Fibroblast of mammary gland (primary cell): ENCODE measurements at regions not wholly inside any gene's neighbourhood (a gene's known extent, or its start where the extent isn't known, plus 50 kb on each side); places are given as distances from the start of the nearest gene placed in this dataset.

ENCODE experiments used
- DNase-seq: peaks from one replicate; pipeline ENCODE4 v3.0.0-alpha.2; 2010; ENCODE audit warnings: low read depth
- H3K4me3 ChIP-seq: 2 replicates; pipeline ENCODE4 v1.5.1; 2011; ENCODE audit warnings: low read depth, mild to moderate bottlenecking, low read length, moderate library complexity; ENCODE audit not compliant: control insufficient read depth
- CTCF ChIP-seq: conservative IDR thresholded peaks from 2 replicates; pipeline ENCODE4 v1.5.1; 2011; ENCODE audit warnings: low read depth, low read length, inconsistent platforms; ENCODE audit not compliant: control insufficient read depth, insufficient read depth

GRCh38 chrX:40816906-40817305 is 81.6 kb upstream of the MED14 start:
- H3K4me3 ChIP-seq: no peak overlapping the region
- no peak for DNase-seq
- no peak for TF ChIP-seq CTCF

DNA sequence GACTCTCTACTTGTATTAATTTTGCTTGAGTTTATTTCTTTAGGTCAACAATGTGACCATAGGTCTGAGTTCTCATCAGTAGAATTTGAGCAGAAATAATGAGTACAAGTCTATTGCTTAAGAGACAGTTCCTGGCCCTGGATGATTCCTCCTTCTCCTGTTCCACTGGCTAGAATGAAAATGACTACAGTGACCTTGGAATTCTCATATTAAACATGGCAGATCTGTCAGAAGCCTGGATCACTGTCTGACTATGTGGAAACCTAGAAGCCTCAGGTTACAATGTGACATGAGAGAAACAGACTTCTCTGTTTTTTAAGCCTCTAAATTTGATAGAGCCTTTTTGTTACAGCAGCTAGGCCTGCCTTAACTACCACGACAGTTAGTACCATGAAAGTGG is 82.9 kb upstream of the MED14 start:
- H3K4me3 ChIP-seq: no peak overlapping the region
- no peak for DNase-seq
- no peak for TF ChIP-seq CTCF

GRCh38 chrX:40821780-40822179 is 86.4 kb upstream of the MED14 start:
- H3K4me3 ChIP-seq: no peak overlapping the region
- DNase-seq: no peak
- no peak for TF ChIP-seq CTCF

- H3K4me3 ChIP-seq: no peak overlapping the region
- DNase-seq: no peak
- TF ChIP-seq CTCF: no peak
These were observed 92.0 kb upstream of the MED14 start for GRCh38 chrX:40827331-40827730.

- H3K4me3 ChIP-seq: no peak overlapping the region
- no peak for TF ChIP-seq CTCF
These were observed 96.4 kb upstream of the MED14 start for GRCh38 chrX:40831750-40832149.

DNA sequence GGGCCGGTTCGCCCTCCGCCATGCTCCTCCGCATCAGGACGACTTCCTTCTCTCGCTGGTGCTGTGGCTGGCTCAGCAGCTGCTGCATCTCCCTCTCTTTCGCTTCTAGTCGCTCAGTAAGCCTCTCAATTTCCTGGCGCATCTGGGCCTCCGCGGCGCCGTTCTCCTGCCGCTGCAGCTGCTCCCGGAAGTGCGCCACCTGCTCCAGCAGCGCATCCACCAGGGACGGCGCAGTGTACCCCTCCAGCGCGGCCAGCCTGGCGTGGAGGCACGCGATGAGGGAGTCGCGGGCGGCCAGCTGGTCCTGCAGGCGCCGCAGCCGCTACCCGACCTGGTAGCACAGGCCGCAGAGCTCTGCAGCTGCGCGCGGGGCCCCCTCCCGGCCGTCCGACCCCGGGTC is 97.4 kb upstream of the MED14 start:
- DNase-seq: no peak
- no peak overlapping the region for H3K4me3 ChIP-seq
- no peak for TF ChIP-seq CTCF

More at GRCh38 chrX:40831750-40832149, 96.4 kb upstream of the MED14 start:
- no peak for DNase-seq

GRCh38 chrX:40834225-40834624 is 98.9 kb upstream of the MED14 start:
- no peak overlapping the region for H3K4me3 ChIP-seq
- TF ChIP-seq CTCF: no peak
- no peak for DNase-seq
